ENCODE measurements at regions not wholly inside any gene's neighbourhood (a gene's known extent, or its start where the extent isn't known, plus 50 kb on each side); places are given as distances from the start of the nearest gene placed in this dataset.

DNA sequence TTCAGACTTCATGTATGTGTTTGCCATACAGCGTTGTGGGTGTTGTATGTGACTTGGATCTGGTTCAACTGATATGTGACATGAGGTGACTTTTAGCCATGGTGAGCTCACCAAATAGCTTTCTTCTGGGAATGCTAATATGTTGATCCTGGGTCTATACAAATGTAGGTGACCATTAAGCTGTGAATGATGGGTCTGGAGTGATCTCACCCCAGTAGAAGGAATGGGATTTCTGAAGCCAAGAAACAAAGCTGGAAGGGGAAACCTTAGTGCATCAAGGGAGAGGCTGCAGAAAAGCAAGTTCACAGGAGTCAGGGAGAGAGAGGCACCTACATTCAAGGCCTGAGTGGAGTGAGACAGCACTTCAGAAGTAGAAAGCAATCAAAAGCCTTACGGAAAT lies 421.0 kb upstream of the THRB start:
- H3K27ac Mint-ChIP-seq: no peak overlapping the region
- no peaks in the 10 kb centered on the region for H3K36me3 Mint-ChIP-seq (ENCODE audit: low read depth)
- intact Hi-C loops (cut with micrococcal nuclease): no loop called here
- H3K4me3 Mint-ChIP-seq (ENCODE audit: low read depth): no peak overlapping the region
- H3K4me1 Mint-ChIP-seq (ENCODE audit: low read depth): no peaks in the 10 kb centered on the region
- H3K9me3 Mint-ChIP-seq: no peaks in the 10 kb centered on the region
- H3K27me3 Mint-ChIP-seq (ENCODE audit: low read depth): no peaks in the 10 kb centered on the region
- DNase-seq (ENCODE audit: low spot score): no peak

DNA sequence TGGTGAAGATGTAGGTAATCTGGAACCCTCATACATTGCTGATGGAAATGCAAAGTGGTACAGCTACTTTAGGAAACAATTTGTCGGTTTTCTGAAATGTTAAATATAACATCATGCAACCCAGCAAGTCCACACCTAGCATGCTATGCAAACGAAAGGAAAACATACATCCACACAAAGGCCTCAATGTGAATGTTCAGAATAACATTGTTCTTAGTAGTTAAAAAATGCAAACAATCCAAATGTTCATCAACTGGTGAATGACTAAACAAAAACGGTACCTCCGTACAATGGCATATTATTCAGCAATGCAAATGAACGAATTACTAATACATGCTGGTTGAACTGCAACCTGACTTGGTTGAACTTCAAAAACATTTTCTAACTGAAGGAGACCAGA lies 423.3 kb upstream of the THRB start:
- Mint-ChIP-seq H3K27me3 (ENCODE audit: low read depth) (no peaks in the 10 kb centered on the region), H3K36me3 (ENCODE audit: low read depth) (no peaks in the 10 kb centered on the region), H3K4me1 (ENCODE audit: low read depth) (no peaks in the 10 kb centered on the region), H3K9me3 (peaks cover 8% of the 10 kb centered on the region), H3K4me3 (ENCODE audit: low read depth) (no peak overlapping the region), H3K27ac (no peak overlapping the region)
- intact Hi-C loops (cut with micrococcal nuclease): no loop called here
- no peak for DNase-seq (ENCODE audit: low spot score)

DNA sequence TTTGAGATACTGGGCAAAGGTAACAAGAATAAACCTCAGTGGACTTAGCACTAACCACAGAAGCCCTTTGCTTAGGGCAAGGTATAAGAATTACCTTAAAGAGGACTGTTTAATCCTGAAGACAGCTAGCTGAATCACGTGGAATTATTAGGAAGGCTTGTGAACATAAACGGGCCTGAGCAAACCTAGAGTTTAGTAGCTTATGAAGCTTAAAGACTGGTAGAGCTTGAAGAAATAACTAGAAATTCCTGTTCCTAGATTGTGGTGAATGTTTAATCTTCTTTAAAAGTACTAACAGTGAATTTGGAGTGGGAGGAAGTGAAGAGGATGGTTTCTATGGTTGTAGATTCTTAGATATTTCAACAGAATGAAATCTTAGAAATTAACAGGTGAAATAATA lies 428.9 kb upstream of the THRB start:
- Mint-ChIP-seq H3K4me3 (ENCODE audit: low read depth) (no peak overlapping the region), H3K27ac (no peak overlapping the region), H3K27me3 (ENCODE audit: low read depth) (no peaks in the 10 kb centered on the region), H3K9me3 (peaks cover 8% of the 10 kb centered on the region), H3K36me3 (ENCODE audit: low read depth) (no peaks in the 10 kb centered on the region), H3K4me1 (ENCODE audit: low read depth) (no peaks in the 10 kb centered on the region)
- intact Hi-C loops (cut with micrococcal nuclease): no loop called here
- DNase-seq (ENCODE audit: low spot score): no peak

DNA sequence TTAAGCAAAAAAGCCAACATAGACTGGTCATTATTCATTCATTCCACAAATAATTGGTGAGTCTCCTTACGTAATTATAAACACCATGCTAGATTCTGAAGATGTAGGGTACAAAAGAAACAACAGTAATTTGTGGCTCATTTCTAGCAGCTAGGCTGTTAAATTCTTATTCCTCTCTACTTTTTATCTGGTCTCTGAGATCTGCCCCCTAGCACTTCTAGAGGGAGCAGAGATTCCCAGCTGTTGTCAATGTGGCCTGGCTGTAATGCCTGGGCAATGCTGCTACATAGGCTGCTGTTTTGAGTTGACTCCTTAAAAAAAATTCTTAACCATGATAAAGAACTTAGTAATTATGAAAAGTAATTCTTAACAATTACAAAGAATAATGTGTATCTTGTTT lies 434.9 kb upstream of the THRB start:
- H3K4me1 Mint-ChIP-seq (ENCODE audit: low read depth): no peaks in the 10 kb centered on the region
- H3K9me3 Mint-ChIP-seq: no peaks in the 10 kb centered on the region
- no peak overlapping the region for H3K4me3 Mint-ChIP-seq (ENCODE audit: low read depth)

DNA sequence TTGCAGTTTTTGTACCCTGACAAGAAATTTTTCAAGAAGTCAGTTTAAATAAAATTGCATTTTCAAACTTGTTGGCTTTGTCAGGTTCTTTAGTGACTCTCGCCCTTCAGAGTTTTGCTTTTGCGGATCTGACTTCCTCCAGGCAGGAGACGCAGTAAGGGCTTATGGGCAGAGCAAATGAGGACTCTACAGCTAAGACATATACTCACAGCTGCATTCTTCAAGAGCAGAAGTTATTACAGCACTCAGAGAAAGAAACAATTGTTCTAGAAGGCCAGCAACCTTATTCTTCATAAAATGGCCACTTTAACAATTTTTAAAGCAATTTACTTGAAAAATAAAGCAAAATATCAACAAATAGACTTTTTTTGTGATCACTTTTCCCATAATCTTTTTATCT lies 438.8 kb upstream of the THRB start:
- H3K4me1 Mint-ChIP-seq (ENCODE audit: low read depth): no peaks in the 10 kb centered on the region
- DNase-seq (ENCODE audit: low spot score): no peak
- H3K9me3 Mint-ChIP-seq: no peaks in the 10 kb centered on the region
- H3K27me3 Mint-ChIP-seq (ENCODE audit: low read depth): no peaks in the 10 kb centered on the region
- no peak overlapping the region for H3K4me3 Mint-ChIP-seq (ENCODE audit: low read depth)
- no peaks in the 10 kb centered on the region for H3K36me3 Mint-ChIP-seq (ENCODE audit: low read depth)
- no peak overlapping the region for H3K27ac Mint-ChIP-seq
- intact Hi-C loops (cut with micrococcal nuclease): no loop called here

More for the DNA sequence above, 434.9 kb upstream of the THRB start:
- intact Hi-C loops (cut with micrococcal nuclease): no loop called here
- Mint-ChIP-seq H3K27ac (no peak overlapping the region), H3K36me3 (ENCODE audit: low read depth) (no peaks in the 10 kb centered on the region), H3K27me3 (ENCODE audit: low read depth) (no peaks in the 10 kb centered on the region)
- DNase-seq (ENCODE audit: low spot score): no peak

DNA sequence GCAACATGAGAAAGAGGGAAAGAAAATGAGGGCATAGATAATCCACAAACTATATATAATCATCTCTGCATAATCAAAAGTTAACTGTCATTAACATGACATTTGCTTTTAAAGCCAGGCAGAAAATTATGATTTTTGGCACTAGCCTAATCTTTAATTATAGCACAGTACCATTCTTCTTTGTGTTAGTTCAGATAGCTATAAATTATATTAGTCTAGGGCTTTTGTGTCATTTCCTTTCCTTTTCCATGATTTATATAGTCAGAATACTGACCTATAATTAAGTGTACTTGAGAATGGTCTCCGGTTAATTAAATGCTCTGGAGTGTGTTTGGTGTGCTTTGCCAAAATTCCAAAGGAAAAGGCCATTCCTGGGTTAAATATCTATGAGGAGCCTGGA lies 441.9 kb upstream of the THRB start:
- Mint-ChIP-seq H3K4me1 (ENCODE audit: low read depth) (no peaks in the 10 kb centered on the region), H3K27ac (no peak overlapping the region)
- intact Hi-C loops (cut with micrococcal nuclease): no loop called here

DNA sequence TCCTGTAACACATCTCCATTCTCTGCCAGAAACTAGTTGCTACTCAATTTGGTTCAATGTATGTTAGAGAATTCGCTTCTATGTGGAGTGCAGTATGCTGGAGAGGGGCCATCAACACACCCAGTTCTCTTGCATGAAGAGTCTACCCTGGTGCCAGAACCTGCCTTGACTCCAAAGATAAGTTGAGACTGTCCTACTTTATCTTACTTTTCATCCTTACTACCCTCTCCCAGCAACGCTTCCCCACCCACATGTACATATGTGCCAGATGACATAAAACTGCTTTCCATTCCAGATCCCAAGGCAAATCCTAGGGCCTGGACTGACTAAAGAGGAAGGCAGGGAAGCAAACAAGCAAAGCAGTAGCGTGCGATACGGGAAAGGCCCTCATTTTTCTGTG lies 442.6 kb upstream of the THRB start:
- H3K9me3 Mint-ChIP-seq: no peaks in the 10 kb centered on the region
- H3K4me1 Mint-ChIP-seq (ENCODE audit: low read depth): no peaks in the 10 kb centered on the region
- no peak overlapping the region for H3K4me3 Mint-ChIP-seq (ENCODE audit: low read depth)
- H3K27me3 Mint-ChIP-seq (ENCODE audit: low read depth): no peaks in the 10 kb centered on the region
- no peaks in the 10 kb centered on the region for H3K36me3 Mint-ChIP-seq (ENCODE audit: low read depth)
- no peak for DNase-seq (ENCODE audit: low spot score)
- no peak overlapping the region for H3K27ac Mint-ChIP-seq
- intact Hi-C loops (cut with micrococcal nuclease): no loop called here

More for the DNA sequence above, 441.9 kb upstream of the THRB start:
- Mint-ChIP-seq H3K27me3 (ENCODE audit: low read depth) (no peaks in the 10 kb centered on the region), H3K36me3 (ENCODE audit: low read depth) (no peaks in the 10 kb centered on the region), H3K4me3 (ENCODE audit: low read depth) (no peak overlapping the region), H3K9me3 (no peaks in the 10 kb centered on the region)
- DNase-seq (ENCODE audit: low spot score): no peak

DNA sequence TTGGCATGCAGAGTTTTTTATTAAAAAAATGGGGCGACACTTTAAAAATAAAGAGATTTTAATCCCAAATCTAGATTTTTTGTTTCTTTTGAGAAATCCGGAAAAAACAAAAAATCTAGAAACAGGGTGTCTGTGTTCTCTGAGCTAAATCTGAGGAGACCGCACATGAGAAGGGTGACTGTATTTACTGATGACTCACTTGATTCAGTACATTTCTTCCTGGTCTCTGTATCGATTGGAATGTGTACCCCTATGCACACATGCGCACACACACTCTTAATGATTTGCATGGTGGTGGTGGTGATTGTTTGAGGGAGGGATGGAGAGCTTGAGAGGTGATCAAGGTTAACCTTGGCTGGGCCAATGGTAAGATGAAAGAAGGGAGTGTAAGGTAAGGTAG lies 443.1 kb upstream of the THRB start:
- Mint-ChIP-seq H3K27me3 (ENCODE audit: low read depth) (no peaks in the 10 kb centered on the region), H3K27ac (no peak overlapping the region), H3K4me1 (ENCODE audit: low read depth) (no peaks in the 10 kb centered on the region), H3K4me3 (ENCODE audit: low read depth) (no peak overlapping the region), H3K36me3 (ENCODE audit: low read depth) (no peaks in the 10 kb centered on the region), H3K9me3 (no peaks in the 10 kb centered on the region)
- intact Hi-C loops (cut with micrococcal nuclease): no loop called here
- DNase-seq (ENCODE audit: low spot score): no peak

DNA sequence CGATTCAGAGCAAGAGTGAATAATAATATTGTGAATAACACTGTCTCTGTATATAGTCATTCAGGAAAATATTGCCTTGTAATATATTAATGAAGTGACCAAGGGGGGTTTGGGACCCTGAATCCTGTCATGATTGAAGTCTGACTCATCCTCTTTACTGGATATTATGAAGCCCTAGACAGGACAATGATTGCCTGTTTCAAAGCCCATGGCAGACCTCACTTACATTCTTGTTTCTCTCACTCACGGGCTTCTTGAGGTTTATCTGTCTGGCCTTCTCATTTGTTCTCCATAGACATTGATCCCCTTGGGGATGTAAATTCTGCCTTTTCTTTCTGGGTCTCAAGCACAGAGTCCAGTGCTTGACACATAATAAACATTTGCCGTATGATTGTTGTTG lies 449.3 kb upstream of the THRB start:
- H3K27me3 Mint-ChIP-seq (ENCODE audit: low read depth): no peaks in the 10 kb centered on the region
- no peak overlapping the region for H3K4me3 Mint-ChIP-seq (ENCODE audit: low read depth)
- H3K4me1 Mint-ChIP-seq (ENCODE audit: low read depth): no peaks in the 10 kb centered on the region
- H3K27ac Mint-ChIP-seq: no peak overlapping the region
- H3K9me3 Mint-ChIP-seq: peaks cover under 1% of the 10 kb centered on the region
- intact Hi-C loops (cut with micrococcal nuclease): no loop called here
- no peak for DNase-seq (ENCODE audit: low spot score)
- H3K36me3 Mint-ChIP-seq (ENCODE audit: low read depth): no peaks in the 10 kb centered on the region

DNA sequence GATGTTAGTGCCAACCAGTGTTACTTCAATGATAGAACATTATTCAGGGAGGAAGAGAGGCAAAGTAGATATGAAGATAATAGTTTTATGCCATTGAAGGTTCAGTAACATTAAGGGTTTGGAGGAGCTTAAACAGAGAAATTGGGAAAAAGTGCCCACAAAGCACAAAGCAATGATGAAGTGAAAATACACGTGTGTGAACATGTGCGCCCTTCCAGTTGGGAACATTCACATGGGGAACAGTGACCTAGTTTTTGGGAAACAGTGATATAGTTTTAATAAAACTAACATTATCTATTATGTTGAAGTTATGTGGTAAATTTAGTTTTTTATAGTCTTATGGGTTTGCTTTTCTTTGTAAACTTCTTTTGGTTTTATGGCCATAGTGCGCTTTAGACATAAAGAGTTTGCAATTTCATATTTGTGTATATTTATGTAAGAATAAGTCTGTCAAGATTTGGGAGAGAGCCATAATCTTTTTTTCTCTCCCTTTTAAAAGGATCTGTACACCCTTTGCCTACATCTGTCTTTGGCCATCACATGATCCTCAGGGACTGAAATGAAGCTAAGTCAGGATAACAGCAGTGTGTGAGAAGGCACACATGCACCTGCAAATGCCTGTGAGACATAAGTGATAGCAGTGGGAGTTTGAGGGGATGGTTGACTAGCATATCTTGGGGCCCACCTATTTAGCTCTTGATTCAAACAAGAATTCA lies 450.3 kb upstream of the THRB start:
- Mint-ChIP-seq H3K9me3 (peaks cover 3% of the 10 kb centered on the region), H3K36me3 (ENCODE audit: low read depth) (no peaks in the 10 kb centered on the region), H3K27ac (no peak overlapping the region), H3K4me1 (ENCODE audit: low read depth) (no peaks in the 10 kb centered on the region), H3K27me3 (ENCODE audit: low read depth) (no peaks in the 10 kb centered on the region), H3K4me3 (ENCODE audit: low read depth) (no peak overlapping the region)
- DNase-seq (ENCODE audit: low spot score): no peak
- intact Hi-C loops (cut with micrococcal nuclease): no loop called here

DNA sequence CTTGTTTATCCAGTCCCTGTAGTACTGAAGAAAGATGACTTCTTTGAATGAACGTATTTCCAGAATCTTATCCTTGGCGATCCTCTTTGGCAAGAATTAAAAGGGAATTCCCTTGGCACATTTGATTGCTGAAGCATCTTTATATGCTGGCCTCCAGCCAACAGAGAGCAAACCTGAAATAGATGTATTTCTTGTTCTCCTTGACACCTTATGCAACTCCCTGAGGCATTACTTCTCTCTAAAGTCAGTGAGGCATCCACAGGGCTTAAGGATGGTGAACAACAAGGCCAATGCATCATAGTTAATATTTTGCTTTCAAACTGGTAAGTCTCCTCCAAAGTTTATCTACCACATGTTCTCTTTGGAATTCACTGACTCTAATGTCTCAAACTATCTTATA lies 450.9 kb upstream of the THRB start:
- H3K36me3 Mint-ChIP-seq (ENCODE audit: low read depth): no peaks in the 10 kb centered on the region
- H3K27ac Mint-ChIP-seq: no peak overlapping the region
- peaks cover 3% of the 10 kb centered on the region for H3K9me3 Mint-ChIP-seq
- H3K27me3 Mint-ChIP-seq (ENCODE audit: low read depth): no peaks in the 10 kb centered on the region
- DNase-seq (ENCODE audit: low spot score): no peak
- intact Hi-C loops (cut with micrococcal nuclease): no loop called here
- no peak overlapping the region for H3K4me3 Mint-ChIP-seq (ENCODE audit: low read depth)
- H3K4me1 Mint-ChIP-seq (ENCODE audit: low read depth): no peaks in the 10 kb centered on the region

DNA sequence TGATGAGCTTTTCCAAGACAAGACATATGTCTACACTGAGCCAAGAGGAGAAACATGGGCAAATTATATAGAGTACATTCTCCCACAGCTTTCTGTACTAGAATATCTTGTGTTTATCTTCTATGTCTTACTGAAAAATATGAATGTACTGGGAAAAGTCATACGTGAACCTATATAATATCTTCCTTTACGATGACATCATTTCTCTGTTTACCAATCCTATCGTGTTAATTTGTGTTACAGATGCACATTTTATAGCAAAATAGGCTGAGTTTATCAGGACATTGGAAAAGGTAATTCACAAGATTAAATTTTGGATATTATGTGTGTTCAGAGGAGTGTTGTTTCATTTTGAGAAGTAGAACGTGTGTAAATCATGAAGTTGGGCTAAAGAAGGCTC lies 452.5 kb upstream of the THRB start:
- intact Hi-C loops (cut with micrococcal nuclease): no loop called here
- H3K27me3 Mint-ChIP-seq (ENCODE audit: low read depth): no peaks in the 10 kb centered on the region
- no peak overlapping the region for H3K27ac Mint-ChIP-seq
- no peak for DNase-seq (ENCODE audit: low spot score)
- H3K36me3 Mint-ChIP-seq (ENCODE audit: low read depth): no peaks in the 10 kb centered on the region
- H3K9me3 Mint-ChIP-seq: peaks cover 3% of the 10 kb centered on the region
- no peaks in the 10 kb centered on the region for H3K4me1 Mint-ChIP-seq (ENCODE audit: low read depth)
- H3K4me3 Mint-ChIP-seq (ENCODE audit: low read depth): no peak overlapping the region

DNA sequence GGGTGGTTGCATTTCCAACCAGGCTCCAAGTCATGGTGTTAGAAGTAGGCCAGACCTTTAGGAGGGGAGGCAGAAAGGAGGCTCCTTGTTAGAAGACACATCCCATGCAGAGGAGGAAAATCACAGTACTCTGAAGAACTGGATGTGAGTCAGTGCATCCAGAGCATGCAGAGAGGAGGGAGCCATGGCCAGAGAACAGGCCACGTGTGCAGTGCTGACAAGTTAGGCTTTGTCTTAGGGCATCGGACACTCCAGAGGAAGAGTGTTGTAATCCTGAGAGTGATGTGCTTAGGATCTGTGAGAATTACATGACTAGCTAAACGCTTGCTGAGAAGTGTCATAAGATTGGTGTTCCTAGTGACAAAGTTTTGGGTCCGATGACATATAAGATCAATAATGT lies 456.5 kb upstream of the THRB start:
- intact Hi-C loops (cut with micrococcal nuclease): no loop called here
- DNase-seq (ENCODE audit: low spot score): no peak
- Mint-ChIP-seq H3K36me3 (ENCODE audit: low read depth) (no peaks in the 10 kb centered on the region), H3K4me3 (ENCODE audit: low read depth) (no peak overlapping the region), H3K27ac (no peak overlapping the region), H3K9me3 (peaks cover 3% of the 10 kb centered on the region), H3K4me1 (ENCODE audit: low read depth) (no peaks in the 10 kb centered on the region), H3K27me3 (ENCODE audit: low read depth) (no peaks in the 10 kb centered on the region)

DNA sequence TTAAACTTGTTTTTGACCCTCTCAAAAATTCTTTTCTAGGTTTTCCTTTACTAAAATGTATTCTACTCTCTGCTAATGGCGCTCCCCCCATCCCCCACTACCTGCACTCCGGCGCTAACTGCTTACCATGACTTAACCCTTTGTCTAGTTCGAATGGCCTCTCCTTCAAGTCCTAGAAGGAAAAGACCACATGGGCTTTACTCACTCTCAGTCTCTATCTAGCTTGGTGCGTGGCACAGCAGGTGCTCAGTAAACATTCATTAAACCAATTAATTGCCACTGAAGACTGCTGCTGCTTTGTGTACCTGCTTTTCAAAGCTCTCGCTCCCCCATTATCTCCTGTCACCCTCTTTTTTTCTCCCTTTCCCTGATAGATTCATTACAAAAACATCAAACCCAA lies 457.7 kb upstream of the THRB start:
- Mint-ChIP-seq H3K4me3 (ENCODE audit: low read depth) (no peak overlapping the region), H3K27me3 (ENCODE audit: low read depth) (no peaks in the 10 kb centered on the region), H3K36me3 (ENCODE audit: low read depth) (no peaks in the 10 kb centered on the region), H3K27ac (no peak overlapping the region), H3K9me3 (peaks cover 3% of the 10 kb centered on the region), H3K4me1 (ENCODE audit: low read depth) (no peaks in the 10 kb centered on the region)
- no peak for DNase-seq (ENCODE audit: low spot score)
- intact Hi-C loops (cut with micrococcal nuclease): no loop called here

All from activated T-helper 2 cell treated with anti-CD3 and anti-CD28 coated beads, Interferon-gamma antibody, Interleukin-2, Interleukin-4, amounts not matched to agents 10 μg/mL and 5 μg/mL and 100 μg/mL, durations not matched to agents 14 hours and 24 hours and 36 hours (primary cell).